HCT116 (cell line): ENCODE measurements at regions not wholly inside any gene's neighbourhood (a gene's known extent, or its start where the extent isn't known, plus 50 kb on each side); places are given as distances from the start of the nearest gene placed in this dataset.

Source experiments
- ATAC-seq: fragments of 200-7000 bp; cut with Tn5 transposase; 2 replicates; pipeline ENCODE4 v1.9.1; 2020; ENCODE audit warnings: mild to moderate bottlenecking, moderate library complexity
- BruUV-seq: library from RNA; stranded (reverse); fragments of 400-500 nt; replicated peaks from 2 replicates; lab custom pipeline; 2021; lab: Mats Ljungman, UMichigan
- CTCF ChIA-PET: fragments of 300-600 bp; sonication (Branson Sonifier 250); formaldehyde crosslinking; loops from one replicate; lab custom pipeline; 2021; ENCODE audit warnings: antibody characterized with exemption; lab: Charles Lee
- POLR2A ChIA-PET: fragments of 300-600, 350-600 bp; sonication (Branson Sonifier 250); formaldehyde crosslinking; loops from one replicate; lab custom pipeline; 2021; ENCODE audit warnings: antibody characterized with exemption; lab: Charles Lee
- RAD21 ChIA-PET, 2 experiments: fragments of 300-600 bp; sonication (Branson Sonifier 250); formaldehyde crosslinking; loops; one replicate each; lab custom pipeline; 2023; ENCODE audit warnings: low total read pairs in 2 of 2; ENCODE audit not compliant: uncharacterized antibody in 2 of 2, unreplicated experiment in 2 of 2, low non-redundant PET in 1 of 2; lab: Charles Lee
- DNase-seq: peaks from one replicate; pipeline ENCODE4 v3.0.0-alpha.2; 2010; ENCODE audit warnings: low read depth, low spot score
- H2AFZ ChIP-seq: fragments of 200-600 bp; shearing (Covaris generic), sonication (generic); 2 replicates; pipeline ENCODE4 v1.6.1; 2017; ENCODE audit warnings: low read depth, mixed run types, mixed read lengths, antibody characterized with exemption, low read length; ENCODE audit not compliant: poor library complexity, severe bottlenecking
- H3K27ac ChIP-seq: 2 replicates; pipeline ENCODE4 v1.5.1; 2012; ENCODE audit warnings: low read depth, low read length
- H3K27me3 ChIP-seq: fragments of 200-600 bp; sonication (generic); 2 replicates; pipeline ENCODE4 v1.6.1; 2016; ENCODE audit warnings: mixed run types, low read length, mixed read lengths; ENCODE audit not compliant: insufficient read depth
- H3K36me3 ChIP-seq, 2 experiments: fragments of 200-500 bp in 1 of 2; fragments of 200-600 bp in 1 of 2; sonication (Bioruptor generic) in 1 of 2; sonication (generic) in 1 of 2; 2 replicates each; pipeline versions ENCODE4 v1.5.1 to v1.6.1; 2014 to 2016; ENCODE audit warnings: low read length in 2 of 2, inconsistent platforms in 1 of 2, mixed read lengths in 1 of 2, mixed run types in 1 of 2; ENCODE audit not compliant: insufficient read depth in 2 of 2, control insufficient read depth in 1 of 2
- H3K4me1 ChIP-seq, 2 experiments: fragments of 200-600 bp in 1 of 2; sonication (generic) in 1 of 2; 2 replicates each; pipeline versions ENCODE4 v1.5.1 to v1.6.1; 2012 to 2017; ENCODE audit warnings: low read length in 2 of 2, inconsistent platforms in 1 of 2, mild to moderate bottlenecking in 1 of 2, mixed read lengths in 1 of 2, mixed run types in 1 of 2, moderate library complexity in 1 of 2; ENCODE audit not compliant: insufficient read depth in 2 of 2, control insufficient read depth in 1 of 2
- H3K4me2 ChIP-seq: fragments of 200-600 bp; sonication (generic); 2 replicates; pipeline ENCODE4 v1.6.1; 2017; ENCODE audit warnings: mixed run types, low read length, mixed read lengths
- H3K4me3 ChIP-seq, 2 experiments: fragments of 200-600 bp in 1 of 2; sonication (generic) in 1 of 2; replicated peaks in 1 of 2; 2 replicates each; pipeline ENCODE4 v1.5.1; 2011 to 2016; ENCODE audit warnings: low read length in 2 of 2, control low read depth in 1 of 2, low read depth in 1 of 2, mild to moderate bottlenecking in 1 of 2, mixed read lengths in 1 of 2, mixed run types in 1 of 2
- H3K79me2 ChIP-seq: fragments of 200-600 bp; sonication (generic); 2 replicates; pipeline ENCODE4 v1.6.1; 2017; ENCODE audit warnings: mild to moderate bottlenecking, mixed run types, low read length, moderate library complexity, mixed read lengths; ENCODE audit not compliant: insufficient read depth
- H3K9ac ChIP-seq: fragments of 200-600 bp; sonication (generic); 2 replicates; pipeline ENCODE4 v1.6.1; 2016; ENCODE audit warnings: low read length, mixed read lengths
- H3K9me2 ChIP-seq: fragments of 200-600 bp; sonication (generic), shearing (Covaris generic); 2 replicates; pipeline ENCODE4 v1.6.1; 2017; ENCODE audit warnings: mixed run types, mild to moderate bottlenecking, moderate library complexity; ENCODE audit not compliant: insufficient read depth
- H3K9me3 ChIP-seq, 2 experiments: fragments of 200-500 bp in 1 of 2; fragments of 200-600 bp in 1 of 2; sonication (Bioruptor generic) in 1 of 2; sonication (generic) in 1 of 2; 2 replicates each; pipeline ENCODE4 v1.6.1; 2014 to 2017; ENCODE audit warnings: low read length in 2 of 2, mixed read lengths in 2 of 2, inconsistent platforms in 1 of 2, low read depth in 1 of 2, mild to moderate bottlenecking in 1 of 2, mixed run types in 1 of 2, moderate library complexity in 1 of 2; ENCODE audit not compliant: control insufficient read depth in 1 of 2, insufficient read depth in 1 of 2
- H4K20me1 ChIP-seq: fragments of 200-600 bp; sonication (generic), shearing (Covaris generic); 2 replicates; pipeline ENCODE4 v1.6.1; 2017; ENCODE audit warnings: mixed run types, mild to moderate bottlenecking, moderate library complexity; ENCODE audit not compliant: insufficient read depth
- CBX3 ChIP-seq: IDR thresholded peaks from 2 replicates; pipeline ENCODE4 v1.6.1; 2012; ENCODE audit warnings: low read depth
- CEBPB ChIP-seq: IDR thresholded peaks from 2 replicates; pipeline ENCODE4 v1.6.1; 2012; ENCODE audit warnings: low read depth
- EGR1 ChIP-seq: IDR thresholded peaks from 2 replicates; pipeline ENCODE4 v1.6.1; 2012; ENCODE audit warnings: low read depth
- EZH2 ChIP-seq: fragments of 200-600 bp; sonication (generic); IDR thresholded peaks from 2 replicates; pipeline ENCODE4 v1.6.1; 2017; ENCODE audit warnings: antibody characterized with exemption, mixed run types
- FOSL1 ChIP-seq: IDR thresholded peaks from 2 replicates; pipeline ENCODE4 v1.6.1; 2012; ENCODE audit warnings: low read depth
- JUND ChIP-seq: IDR thresholded peaks from 2 replicates; pipeline ENCODE4 v1.6.1; 2012
- POLR2A ChIP-seq: IDR thresholded peaks from 2 replicates; pipeline ENCODE4 v1.7.0; 2011; ENCODE audit warnings: borderline replicate concordance; ENCODE audit not compliant: insufficient read depth, insufficient read length; ENCODE audit errors: extremely low read depth
- POLR2AphosphoS5 ChIP-seq: IDR thresholded peaks from 2 replicates; pipeline ENCODE4 v1.6.1; 2011; ENCODE audit warnings: mild to moderate bottlenecking, low read depth, low read length, moderate library complexity
- RAD21 ChIP-seq: IDR thresholded peaks from 2 replicates; pipeline ENCODE4 v1.6.1; 2012; ENCODE audit warnings: low read depth, mild to moderate bottlenecking
- SP1 ChIP-seq: IDR thresholded peaks from 2 replicates; pipeline ENCODE4 v1.6.1; 2012; ENCODE audit warnings: low read depth
- SRF ChIP-seq: IDR thresholded peaks from 2 replicates; pipeline ENCODE4 v1.6.1; 2012; ENCODE audit warnings: low read depth
- TCF7L2 ChIP-seq: IDR thresholded peaks from 2 replicates; pipeline ENCODE4 v1.7.0; 2011; ENCODE audit warnings: borderline replicate concordance, inconsistent platforms; ENCODE audit not compliant: insufficient read depth, insufficient read length; ENCODE audit errors: extremely low read depth
- YY1 ChIP-seq: IDR thresholded peaks from 2 replicates; pipeline ENCODE4 v1.6.1; 2011; ENCODE audit warnings: low read length, low read depth, moderate library complexity, mild to moderate bottlenecking; ENCODE audit not compliant: insufficient replicate concordance; ENCODE audit errors: extremely low read depth
- intact Hi-C: fragments of 100-400 bp; cut with micrococcal nuclease; formaldehyde crosslinking; loops from 2 replicates; pipeline ENCODE4 v1.10.0; 2022
- TF ChIP-seq, protein P1 (sequence below): IDR thresholded peaks from 2 replicates; pipeline ENCODE4 v1.6.1; 2012
- TF ChIP-seq, protein P2 (sequence below): IDR thresholded peaks from 2 replicates; pipeline ENCODE4 v1.6.1; 2011; ENCODE audit warnings: mild to moderate bottlenecking, low read length, moderate library complexity; ENCODE audit not compliant: insufficient replicate concordance; ENCODE audit errors: extremely low read depth

DNA sequence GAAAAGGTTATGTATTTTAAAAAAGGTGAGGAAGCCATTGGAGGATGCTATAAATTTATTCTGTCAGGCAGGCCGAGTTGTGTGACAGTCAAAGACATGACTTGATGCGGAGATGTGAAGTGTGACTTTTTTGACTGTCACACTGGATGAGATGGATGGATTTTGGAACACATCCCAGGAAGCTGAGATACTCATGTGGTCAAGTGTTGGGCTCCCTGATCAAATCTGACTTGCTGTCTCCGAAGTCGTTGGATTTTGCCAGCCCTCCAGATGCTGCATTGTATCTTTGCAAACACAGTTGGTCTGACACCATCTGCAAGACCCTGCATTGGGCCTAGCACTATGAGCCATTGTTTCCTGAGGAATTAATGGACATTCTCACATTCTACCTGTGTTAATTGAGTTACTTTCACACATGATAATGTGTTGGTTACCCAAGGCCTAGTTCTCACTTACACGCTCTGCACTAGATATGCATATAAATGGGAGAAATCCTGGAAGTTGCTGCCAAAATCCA, 204.0 kb upstream of the PRKD1 start:
- ATAC-seq (no peak), DNase-seq (no peak)
- TF ChIP-seq, protein P1, sequence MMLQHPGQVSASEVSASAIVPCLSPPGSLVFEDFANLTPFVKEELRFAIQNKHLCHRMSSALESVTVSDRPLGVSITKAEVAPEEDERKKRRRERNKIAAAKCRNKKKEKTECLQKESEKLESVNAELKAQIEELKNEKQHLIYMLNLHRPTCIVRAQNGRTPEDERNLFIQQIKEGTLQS: no peak
- no peak for TF ChIP-seq CEBPB
- TF ChIP-seq, protein P2, sequence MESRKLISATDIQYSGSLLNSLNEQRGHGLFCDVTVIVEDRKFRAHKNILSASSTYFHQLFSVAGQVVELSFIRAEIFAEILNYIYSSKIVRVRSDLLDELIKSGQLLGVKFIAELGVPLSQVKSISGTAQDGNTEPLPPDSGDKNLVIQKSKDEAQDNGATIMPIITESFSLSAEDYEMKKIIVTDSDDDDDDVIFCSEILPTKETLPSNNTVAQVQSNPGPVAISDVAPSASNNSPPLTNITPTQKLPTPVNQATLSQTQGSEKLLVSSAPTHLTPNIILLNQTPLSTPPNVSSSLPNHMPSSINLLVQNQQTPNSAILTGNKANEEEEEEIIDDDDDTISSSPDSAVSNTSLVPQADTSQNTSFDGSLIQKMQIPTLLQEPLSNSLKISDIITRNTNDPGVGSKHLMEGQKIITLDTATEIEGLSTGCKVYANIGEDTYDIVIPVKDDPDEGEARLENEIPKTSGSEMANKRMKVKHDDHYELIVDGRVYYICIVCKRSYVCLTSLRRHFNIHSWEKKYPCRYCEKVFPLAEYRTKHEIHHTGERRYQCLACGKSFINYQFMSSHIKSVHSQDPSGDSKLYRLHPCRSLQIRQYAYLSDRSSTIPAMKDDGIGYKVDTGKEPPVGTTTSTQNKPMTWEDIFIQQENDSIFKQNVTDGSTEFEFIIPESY: no peak
- no peak for TF ChIP-seq TCF7L2
- TF ChIP-seq RAD21: no peak
- no peak for TF ChIP-seq POLR2A
- TF ChIP-seq CBX3: no peak
- no peak for TF ChIP-seq JUND
- no peak for TF ChIP-seq EGR1
- no peak for TF ChIP-seq SP1
- no peak for TF ChIP-seq YY1
- no peak for TF ChIP-seq FOSL1
- TF ChIP-seq EZH2: no peak
- no peak for TF ChIP-seq POLR2AphosphoS5
- no peak for TF ChIP-seq SRF
- Histone ChIP-seq H3K4me3 (no peak overlapping the region), H3K9me3 (peaks cover 17% of the 10 kb centered on the region in 2 experiments; a peak in 2 of 4 replicates), H3K27ac (no peak overlapping the region), H2AFZ (no peak overlapping the region), H3K27me3 (no peaks in the 10 kb centered on the region), H3K4me2 (no peak overlapping the region), H3K4me1 (no peaks in the 10 kb centered on the region), H4K20me1 (no peaks in the 10 kb centered on the region), H3K79me2 (no peaks in the 10 kb centered on the region), H3K9ac (no peak overlapping the region), H3K36me3 (no peaks in the 10 kb centered on the region), H3K9me2 (no peaks in the 10 kb centered on the region)
- ChIA-PET RAD21 (no interaction called here), CTCF (no interaction called here), POLR2A (no interaction called here)
- intact Hi-C loops: no loop called here
- no TSS peak for BruUV-seq
